Lung microvascular endothelial cell (primary cell): ENCODE measurements at regions not wholly inside any gene's neighbourhood (a gene's known extent, or its start where the extent isn't known, plus 50 kb on each side); places are given as distances from the start of the nearest gene placed in this dataset.

Experiments
- DNase-seq, 2 donors: peaks; one replicate each; pipeline versions ENCODE4 v3.0.0 to v3.0.0-alpha.2; 2010; ENCODE audit warnings: low read depth in 2 of 2

- DNase-seq: no peak
Measured at GRCh38 chr17:77376795-77377709, 236.3 kb downstream of the SEC14L1 start.

- no peak for DNase-seq
Measured at GRCh38 chr17:77377710-77378235, 237.0 kb downstream of the SEC14L1 start.

DNA sequence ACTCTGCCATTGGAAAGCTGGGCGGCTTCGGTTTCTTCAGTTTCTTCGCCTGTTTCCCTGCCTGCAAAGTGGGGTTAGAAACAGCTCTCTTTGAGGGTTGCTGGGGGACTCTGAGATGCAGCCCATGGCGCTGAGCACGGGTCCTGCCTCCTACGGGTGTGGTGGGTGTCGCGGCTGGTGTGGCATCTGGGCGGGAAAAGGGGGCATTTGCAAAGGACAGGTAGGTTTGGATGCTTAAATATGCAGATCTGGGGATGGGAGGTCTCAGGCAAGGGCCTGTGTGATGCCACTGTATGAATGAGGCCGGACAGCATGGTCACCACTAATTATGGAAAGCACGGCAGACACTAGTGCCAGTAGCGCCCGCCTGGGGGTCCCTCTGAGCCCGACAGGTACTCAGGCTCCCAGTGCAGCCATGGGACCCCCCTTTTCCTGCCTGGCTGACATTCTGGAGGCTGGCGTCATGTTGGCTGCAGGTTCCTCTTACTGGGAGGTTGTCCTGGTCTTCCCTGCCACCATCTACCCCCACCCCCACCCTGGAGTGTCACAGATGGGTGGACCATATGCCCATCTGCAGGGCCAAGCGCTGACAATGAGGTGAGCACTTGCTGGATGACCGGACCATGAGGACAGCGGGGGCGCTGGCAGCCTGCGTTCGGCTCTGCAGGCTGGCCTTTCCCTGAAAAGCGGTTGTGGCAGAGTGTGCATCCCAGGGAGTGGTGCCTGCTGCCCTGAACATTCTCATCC is 237.7 kb downstream of the SEC14L1 start:
- no peak for DNase-seq

- DNase-seq: no peak
Measured at GRCh38 chr17:77379065-77379428, 238.3 kb downstream of the SEC14L1 start.

- no peak for DNase-seq
Measured at GRCh38 chr17:77379832-77380231, 239.1 kb downstream of the SEC14L1 start.

- DNase-seq: no peak
Measured at GRCh38 chr17:77380395-77381184, 239.8 kb downstream of the SEC14L1 start.

DNA sequence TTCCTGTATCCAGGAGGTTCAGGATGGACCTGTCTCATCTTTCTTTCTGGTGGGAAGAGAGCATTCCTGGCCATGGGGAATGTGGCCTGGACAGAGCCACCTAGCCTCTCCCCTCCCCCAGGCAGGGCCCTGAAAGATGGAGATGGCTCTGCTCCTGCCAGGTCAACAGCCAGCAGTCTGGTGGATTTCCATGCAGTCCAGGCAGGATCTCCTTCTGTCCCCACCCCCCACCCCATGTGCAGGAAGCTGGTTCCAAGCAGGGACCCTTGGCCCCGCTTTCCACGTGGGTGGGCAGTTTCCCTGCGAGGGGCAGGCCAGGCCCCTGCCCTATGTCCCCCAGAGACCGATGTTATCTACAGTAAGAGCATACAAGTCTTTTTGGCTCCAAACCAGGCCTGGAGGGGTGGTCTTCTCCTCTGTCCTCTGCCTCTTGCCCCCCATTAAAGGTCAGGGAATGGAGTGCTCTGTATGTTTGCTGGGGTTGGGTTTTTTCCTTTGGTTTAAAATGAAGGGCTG is 240.5 kb downstream of the SEC14L1 start:
- DNase-seq: no peak

DNA sequence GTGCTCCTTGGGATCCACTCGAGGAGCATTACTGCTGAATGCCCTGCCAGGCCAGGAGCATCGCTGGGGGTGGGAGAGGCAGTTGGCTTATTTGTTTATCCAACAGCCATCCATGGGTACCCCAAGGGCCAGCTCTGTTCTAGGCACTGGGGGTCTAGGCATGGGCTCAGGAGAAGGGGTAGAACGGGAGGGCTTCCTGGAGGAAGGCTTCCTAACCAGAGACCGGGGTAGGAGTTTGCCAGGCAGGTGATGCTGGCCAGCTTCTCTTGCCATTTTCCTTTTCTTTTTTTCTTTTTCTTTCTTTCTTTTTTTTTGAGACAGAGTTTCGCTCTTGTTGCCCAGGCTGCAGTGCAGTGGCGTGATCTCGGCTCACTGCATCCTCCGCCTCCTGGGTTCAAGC is 241.0 kb downstream of the SEC14L1 start:
- no peak for DNase-seq

GRCh38 chr17:77382356-77382911 is 241.7 kb downstream of the SEC14L1 start:
- DNase-seq: no peak

- no peak for DNase-seq
Measured at GRCh38 chr17:77382966-77383612, 242.3 kb downstream of the SEC14L1 start.

GRCh38 chr17:77383613-77384608 is 243.1 kb downstream of the SEC14L1 start:
- peak in 1 of 2 donors; percentile 36 for DNase-seq

DNA sequence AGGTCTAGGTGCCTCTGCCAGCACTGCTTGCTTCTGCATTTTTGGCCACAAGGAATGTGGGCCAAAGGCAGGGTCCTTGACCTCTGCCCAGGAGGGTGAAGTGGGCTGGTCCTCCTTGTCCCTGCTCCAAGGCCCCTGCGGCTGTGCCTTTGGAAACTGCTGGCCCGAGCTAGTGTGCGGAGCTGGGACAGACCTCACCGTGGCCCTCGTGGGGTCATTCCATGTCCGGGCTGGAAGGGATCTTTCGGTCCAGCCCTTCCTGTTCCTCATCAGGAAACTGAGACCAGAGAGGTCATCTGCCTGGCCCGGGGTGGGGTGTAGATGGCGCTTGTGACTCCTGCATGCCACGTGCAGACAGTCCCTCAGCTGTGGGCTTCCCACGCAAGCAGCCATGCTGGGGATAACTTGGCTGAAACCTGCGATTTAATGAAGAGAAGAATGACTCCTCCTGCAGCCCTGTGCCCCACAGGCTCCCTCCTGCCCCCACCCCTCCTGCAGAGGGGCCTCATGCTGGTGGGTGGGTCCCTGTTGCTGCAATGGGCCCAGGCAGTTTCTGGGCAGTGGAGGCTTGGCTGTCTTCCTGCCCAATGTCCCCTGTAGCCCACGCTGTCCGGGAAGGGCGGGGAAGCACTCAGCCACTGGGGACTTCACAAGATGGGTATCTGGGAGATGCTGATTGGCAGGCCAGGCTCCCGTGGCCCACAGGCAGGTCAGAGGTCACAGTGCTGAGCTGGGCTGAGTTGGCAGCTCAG is 245.2 kb downstream of the SEC14L1 start:
- peak; percentile 39 to 53 for DNase-seq

GRCh38 chr17:77386502-77387192 is 245.9 kb downstream of the SEC14L1 start:
- DNase-seq: no peak

DNA sequence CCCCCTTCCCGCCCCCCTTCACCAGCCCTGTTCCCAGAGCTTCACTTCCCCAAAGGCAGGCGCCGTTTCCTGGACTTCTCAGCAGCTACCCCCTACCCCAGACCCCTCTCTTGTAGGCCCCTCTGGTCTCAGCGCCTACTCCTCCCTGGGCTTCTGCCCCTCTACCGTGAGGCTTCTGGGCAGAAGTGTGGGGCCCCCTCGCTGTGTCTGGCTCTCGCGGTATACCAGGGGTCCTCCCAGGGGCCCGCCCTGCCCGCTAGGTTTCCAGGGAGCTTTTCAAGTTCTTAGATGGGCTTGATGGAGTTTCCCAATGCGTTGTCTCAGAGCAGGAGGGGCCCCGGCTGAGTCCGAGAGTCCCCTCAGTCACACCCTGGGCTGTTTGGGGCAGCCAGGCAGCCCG is 247.1 kb downstream of the SEC14L1 start:
- no peak for DNase-seq

GRCh38 chr17:77388384-77389306 is 247.9 kb downstream of the SEC14L1 start:
- peak; percentile 54 to 67 for DNase-seq

DNA sequence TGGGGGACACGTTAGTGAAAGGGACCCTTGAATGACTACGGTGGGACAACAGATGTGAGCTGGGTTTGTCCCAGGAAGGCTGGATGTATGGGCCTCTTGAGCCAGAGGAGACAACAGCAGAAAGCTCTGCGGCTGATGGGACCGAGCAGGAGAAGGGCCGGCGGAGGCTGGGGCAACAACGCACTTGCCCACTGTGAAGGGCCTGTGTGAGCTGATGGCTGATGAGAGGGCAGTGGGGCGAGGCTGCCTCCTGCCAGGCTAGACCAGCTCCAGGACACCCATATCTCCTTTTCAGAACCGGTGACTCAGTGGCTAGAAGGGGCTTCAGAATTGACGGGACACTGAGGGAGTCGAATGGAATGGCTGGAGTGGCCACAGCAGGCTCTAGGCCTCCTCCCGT is 250.1 kb downstream of the SEC14L1 start:
- no peak for DNase-seq
